ENCODE measurements at regions not wholly inside any gene's neighbourhood (a gene's known extent, or its start where the extent isn't known, plus 50 kb on each side); places are given as distances from the start of the nearest gene placed in this dataset.

- TF ChIP-seq CTCF (IDR thresholded peaks at IDR 0.05) (no peak), POLR2A (IDR thresholded peaks at IDR 0.05) (no peak)
These were observed 339.7 kb downstream of the NUAK1 start for GRCh38 chr12:105799103-105799502.

All from uterus (tissue), 2 donors.